ENCODE measurements at regions not wholly inside any gene's neighbourhood (a gene's known extent, or its start where the extent isn't known, plus 50 kb on each side); places are given as distances from the start of the nearest gene placed in this dataset.
"Not testable (repeated sequence)": the region's sequence is repeated elsewhere in the genome, so short reads cannot be mapped to it uniquely, and the experiment has no call there.

DNA sequence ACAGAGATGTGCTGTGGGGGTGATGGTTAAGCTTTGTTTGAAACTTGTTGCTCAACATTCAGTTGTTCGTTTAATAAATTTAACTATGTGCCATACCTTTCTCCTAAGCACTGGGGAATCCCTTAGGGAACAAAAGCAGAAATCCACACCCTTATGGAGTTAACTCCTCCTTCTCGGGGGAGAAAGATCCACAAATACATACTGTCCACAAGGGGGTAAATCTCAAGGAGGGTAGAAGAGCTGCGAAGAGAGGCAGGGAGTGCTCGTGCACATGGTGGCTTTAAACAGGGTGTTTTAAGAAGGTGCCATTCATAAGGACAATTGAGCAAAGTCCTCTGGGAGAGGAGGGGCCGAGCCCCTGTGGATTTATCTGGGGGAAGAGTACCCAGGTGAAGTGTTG is 92.5 kb downstream of the CRYBB2 start:
- not testable (repeated sequence) for TF ChIP-seq YY1 (IDR thresholded peaks at IDR 0.05; ENCODE audit: insufficient read depth, insufficient read length); ZNF274 (IDR thresholded peaks at IDR 0.05; ENCODE audit: low read depth, low read length); SUZ12 (IDR thresholded peaks at IDR 0.05; ENCODE audit: extremely low read depth, insufficient read depth, insufficient read length)

Measured in NT2/D1 (cell line).